ENCODE measurements at regions not wholly inside any gene's neighbourhood (a gene's known extent, or its start where the extent isn't known, plus 50 kb on each side); places are given as distances from the start of the nearest gene placed in this dataset.

DNA sequence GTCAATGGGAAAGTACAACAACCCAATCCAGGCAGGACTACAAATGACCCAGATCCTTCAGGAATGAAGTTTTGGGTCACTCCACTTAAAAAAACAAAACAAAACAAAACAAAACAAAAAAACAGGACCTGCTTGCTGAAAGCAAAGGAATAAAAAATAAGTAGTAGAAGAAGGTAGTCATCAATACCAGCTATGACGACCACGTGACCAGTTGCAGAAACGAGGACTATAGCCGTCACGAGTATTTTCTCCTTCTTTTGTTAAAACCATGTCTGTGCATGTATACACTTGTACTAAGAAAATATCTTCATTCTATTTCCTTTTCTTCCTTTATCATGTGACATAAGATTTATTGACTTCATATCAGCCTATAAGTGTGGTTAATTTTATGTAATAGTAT, 308.4 kb upstream of the DEFB112 start:
- no peak overlapping the region for H3K4me3 ChIP-seq (ENCODE audit: low read depth in 2 of 2, low read length in 1 of 2)
- no peak overlapping the region for H3K9ac ChIP-seq
- TF ChIP-seq YY1 (IDR thresholded peaks at IDR 0.05; ENCODE audit: low read depth), result no peak
- TF ChIP-seq NFIC (IDR thresholded peaks at IDR 0.05; ENCODE audit: borderline replicate concordance), result no peak
- TF ChIP-seq RAD21 (IDR thresholded peaks at IDR 0.05; ENCODE audit: low read length), result no peak
- TF ChIP-seq MAX (IDR thresholded peaks at IDR 0.05; ENCODE audit: low read depth), result no peak
- TF ChIP-seq JUND (IDR thresholded peaks at IDR 0.05), result no peak
- no peak for TF ChIP-seq TCF12 (IDR thresholded peaks at IDR 0.05)
- TF ChIP-seq SIN3A (IDR thresholded peaks at IDR 0.05; ENCODE audit: borderline replicate concordance, low read depth, low read length), result no peak
- no peak for TF ChIP-seq EZH2phosphoT487 (IDR thresholded peaks at IDR 0.05; ENCODE audit: borderline replicate concordance, low read depth)
- TF ChIP-seq TEAD4 (IDR thresholded peaks at IDR 0.05; ENCODE audit: borderline replicate concordance, insufficient read depth), result no peak
- TF ChIP-seq, protein P1, sequence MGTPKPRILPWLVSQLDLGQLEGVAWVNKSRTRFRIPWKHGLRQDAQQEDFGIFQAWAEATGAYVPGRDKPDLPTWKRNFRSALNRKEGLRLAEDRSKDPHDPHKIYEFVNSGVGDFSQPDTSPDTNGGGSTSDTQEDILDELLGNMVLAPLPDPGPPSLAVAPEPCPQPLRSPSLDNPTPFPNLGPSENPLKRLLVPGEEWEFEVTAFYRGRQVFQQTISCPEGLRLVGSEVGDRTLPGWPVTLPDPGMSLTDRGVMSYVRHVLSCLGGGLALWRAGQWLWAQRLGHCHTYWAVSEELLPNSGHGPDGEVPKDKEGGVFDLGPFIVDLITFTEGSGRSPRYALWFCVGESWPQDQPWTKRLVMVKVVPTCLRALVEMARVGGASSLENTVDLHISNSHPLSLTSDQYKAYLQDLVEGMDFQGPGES (IDR thresholded peaks at IDR 0.05; ENCODE audit: low read depth, low read length), result no peak
- TF ChIP-seq NRF1 (IDR thresholded peaks at IDR 0.05; ENCODE audit: low read depth, low read length), result no peak
- TF ChIP-seq, protein P2, sequence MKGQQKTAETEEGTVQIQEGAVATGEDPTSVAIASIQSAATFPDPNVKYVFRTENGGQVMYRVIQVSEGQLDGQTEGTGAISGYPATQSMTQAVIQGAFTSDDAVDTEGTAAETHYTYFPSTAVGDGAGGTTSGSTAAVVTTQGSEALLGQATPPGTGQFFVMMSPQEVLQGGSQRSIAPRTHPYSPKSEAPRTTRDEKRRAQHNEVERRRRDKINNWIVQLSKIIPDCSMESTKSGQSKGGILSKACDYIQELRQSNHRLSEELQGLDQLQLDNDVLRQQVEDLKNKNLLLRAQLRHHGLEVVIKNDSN (IDR thresholded peaks at IDR 0.05; ENCODE audit: borderline replicate concordance, low read depth), result no peak
- TF ChIP-seq GABPA (IDR thresholded peaks at IDR 0.05; ENCODE audit: low read depth), result no peak
- TF ChIP-seq FOSL2 (IDR thresholded peaks at IDR 0.05; ENCODE audit: borderline replicate concordance, low read depth), result no peak
- TF ChIP-seq SMC3 (IDR thresholded peaks at IDR 0.05; ENCODE audit: low read depth, low read length), result no peak
- TF ChIP-seq MEF2A (IDR thresholded peaks at IDR 0.05; ENCODE audit: borderline replicate concordance, low read depth), result no peak
- H3K27ac ChIP-seq (ENCODE audit: low read depth in 2 of 2, low read length in 1 of 2), result no peak overlapping the region
- POLR2A ChIA-PET, result no interaction called here
- H2AFZ ChIP-seq (ENCODE audit: low read depth), result no peak overlapping the region
- no peak for DNase-seq
- H3F3A ChIP-seq (replicated peaks; ENCODE audit: insufficient read depth), result no peaks in the 10 kb centered on the region
- H3K4me2 ChIP-seq, result no peak overlapping the region
- no peaks in the 10 kb centered on the region for H4K20me1 ChIP-seq (ENCODE audit: insufficient read depth)
- no peaks in the 10 kb centered on the region for H3K36me3 ChIP-seq (replicated peaks in 1 of 2; ENCODE audit: control insufficient read depth in 1 of 2, insufficient read depth in 2 of 2, low read length in 1 of 2)
- 53% methylated on average over 5 of the region's 5 CpGs for WGBS (ENCODE audit: low lambda C conversion rate)
- CTCF ChIA-PET, result no interaction called here
- H3K9me2 ChIP-seq, result no peaks in the 10 kb centered on the region
- H3K27me3 ChIP-seq (ENCODE audit: insufficient read depth), result no peaks in the 10 kb centered on the region
- no peaks in the 10 kb centered on the region for H3K4me1 ChIP-seq (ENCODE audit: control insufficient read depth in 1 of 2, insufficient read depth in 2 of 2, low read depth in 1 of 2, low read length in 1 of 2)
- no peaks in the 10 kb centered on the region for H3K9me3 ChIP-seq
- no peaks in the 10 kb centered on the region for H3K79me2 ChIP-seq (ENCODE audit: insufficient read depth)

GRCh38 chr6:50361641-50362331, 312.1 kb upstream of the DEFB112 start:
- no peaks in the 10 kb centered on the region for H3F3A ChIP-seq (replicated peaks; ENCODE audit: insufficient read depth)
- ChIA-PET POLR2A (interaction anchor here (0.6 kb wide), 1 partner anchor 382 kb away, joined by 4 read pairs; no protein-coding TSS in a partner anchor), CTCF (interaction anchor here (0.6 kb wide), 1 partner anchor 20 kb away, joined by 3 read pairs; no protein-coding TSS in a partner anchor)
- no peak for DNase-seq
- H3K9ac ChIP-seq, result no peak overlapping the region
- no peak overlapping the region for H3K4me2 ChIP-seq
- H4K20me1 ChIP-seq (ENCODE audit: insufficient read depth), result no peaks in the 10 kb centered on the region
- no peak overlapping the region for H3K27ac ChIP-seq (ENCODE audit: low read depth in 2 of 2, low read length in 1 of 2)
- no peaks in the 10 kb centered on the region for H3K9me3 ChIP-seq
- no peaks in the 10 kb centered on the region for H3K4me1 ChIP-seq (ENCODE audit: control insufficient read depth in 1 of 2, insufficient read depth in 2 of 2, low read depth in 1 of 2, low read length in 1 of 2)
- H3K79me2 ChIP-seq (ENCODE audit: insufficient read depth), result no peaks in the 10 kb centered on the region
- 49% methylated on average over 4 of the region's 4 CpGs for WGBS (ENCODE audit: low lambda C conversion rate)
- H3K4me3 ChIP-seq (ENCODE audit: low read depth in 2 of 2, low read length in 1 of 2), result no peak overlapping the region
- H3K36me3 ChIP-seq (replicated peaks in 1 of 2; ENCODE audit: control insufficient read depth in 1 of 2, insufficient read depth in 2 of 2, low read length in 1 of 2), result no peaks in the 10 kb centered on the region
- no peak overlapping the region for H2AFZ ChIP-seq (ENCODE audit: low read depth)
- H3K9me2 ChIP-seq, result no peaks in the 10 kb centered on the region
- H3K27me3 ChIP-seq (ENCODE audit: insufficient read depth), result no peaks in the 10 kb centered on the region
- TF ChIP-seq SIN3A (IDR thresholded peaks at IDR 0.05; ENCODE audit: borderline replicate concordance, low read depth, low read length) (no peak), MXI1 (IDR thresholded peaks at IDR 0.05; ENCODE audit: low read depth, low read length) (no peak), EP300 (IDR thresholded peaks at IDR 0.05; ENCODE audit: borderline replicate concordance in 1 of 2, low read depth in 1 of 2, low read length in 1 of 2) (no peak), YY1 (IDR thresholded peaks at IDR 0.05; ENCODE audit: low read depth) (no peak), JUND (IDR thresholded peaks at IDR 0.05) (no peak), TEAD4 (IDR thresholded peaks at IDR 0.05; ENCODE audit: borderline replicate concordance, insufficient read depth) (no peak), GATA2 (CRISPR knock-in tag; IDR thresholded peaks at IDR 0.05) (no peak), NFIC (IDR thresholded peaks at IDR 0.05; ENCODE audit: borderline replicate concordance) (no peak), TCF12 (IDR thresholded peaks at IDR 0.05) (no peak)
- TF ChIP-seq, protein P1 (IDR thresholded peaks at IDR 0.05; ENCODE audit: low read depth, low read length), result no peak
- TF ChIP-seq, protein P3, sequence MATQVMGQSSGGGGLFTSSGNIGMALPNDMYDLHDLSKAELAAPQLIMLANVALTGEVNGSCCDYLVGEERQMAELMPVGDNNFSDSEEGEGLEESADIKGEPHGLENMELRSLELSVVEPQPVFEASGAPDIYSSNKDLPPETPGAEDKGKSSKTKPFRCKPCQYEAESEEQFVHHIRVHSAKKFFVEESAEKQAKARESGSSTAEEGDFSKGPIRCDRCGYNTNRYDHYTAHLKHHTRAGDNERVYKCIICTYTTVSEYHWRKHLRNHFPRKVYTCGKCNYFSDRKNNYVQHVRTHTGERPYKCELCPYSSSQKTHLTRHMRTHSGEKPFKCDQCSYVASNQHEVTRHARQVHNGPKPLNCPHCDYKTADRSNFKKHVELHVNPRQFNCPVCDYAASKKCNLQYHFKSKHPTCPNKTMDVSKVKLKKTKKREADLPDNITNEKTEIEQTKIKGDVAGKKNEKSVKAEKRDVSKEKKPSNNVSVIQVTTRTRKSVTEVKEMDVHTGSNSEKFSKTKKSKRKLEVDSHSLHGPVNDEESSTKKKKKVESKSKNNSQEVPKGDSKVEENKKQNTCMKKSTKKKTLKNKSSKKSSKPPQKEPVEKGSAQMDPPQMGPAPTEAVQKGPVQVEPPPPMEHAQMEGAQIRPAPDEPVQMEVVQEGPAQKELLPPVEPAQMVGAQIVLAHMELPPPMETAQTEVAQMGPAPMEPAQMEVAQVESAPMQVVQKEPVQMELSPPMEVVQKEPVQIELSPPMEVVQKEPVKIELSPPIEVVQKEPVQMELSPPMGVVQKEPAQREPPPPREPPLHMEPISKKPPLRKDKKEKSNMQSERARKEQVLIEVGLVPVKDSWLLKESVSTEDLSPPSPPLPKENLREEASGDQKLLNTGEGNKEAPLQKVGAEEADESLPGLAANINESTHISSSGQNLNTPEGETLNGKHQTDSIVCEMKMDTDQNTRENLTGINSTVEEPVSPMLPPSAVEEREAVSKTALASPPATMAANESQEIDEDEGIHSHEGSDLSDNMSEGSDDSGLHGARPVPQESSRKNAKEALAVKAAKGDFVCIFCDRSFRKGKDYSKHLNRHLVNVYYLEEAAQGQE (IDR thresholded peaks at IDR 0.05; ENCODE audit: low read depth, low read length), result no peak
